ENCODE measurements at regions not wholly inside any gene's neighbourhood (a gene's known extent, or its start where the extent isn't known, plus 50 kb on each side); places are given as distances from the start of the nearest gene placed in this dataset.

DNA sequence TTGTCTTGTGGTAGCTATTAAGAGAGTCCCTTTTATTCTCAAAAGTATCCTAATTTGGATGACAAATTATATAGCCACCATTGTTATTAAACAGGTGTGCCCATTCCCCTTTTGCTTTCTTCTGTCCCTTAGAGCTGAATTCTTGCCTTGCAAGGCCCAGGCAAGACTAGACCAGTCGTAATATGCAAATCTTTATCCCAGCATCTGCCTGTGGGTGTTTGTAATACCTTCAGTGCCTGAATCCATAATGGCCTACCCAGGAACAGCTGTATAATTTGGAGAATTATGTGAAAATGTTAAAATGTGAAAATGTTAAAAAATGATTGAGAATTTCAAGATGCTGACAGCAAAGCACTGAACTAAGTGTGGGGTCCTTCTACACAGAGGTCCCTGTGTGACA lies 403.0 kb upstream of the RBMS3 start:
- no peak for DNase-seq (ENCODE audit: low spot score in 2 of 2)
- TF ChIP-seq, protein P1, sequence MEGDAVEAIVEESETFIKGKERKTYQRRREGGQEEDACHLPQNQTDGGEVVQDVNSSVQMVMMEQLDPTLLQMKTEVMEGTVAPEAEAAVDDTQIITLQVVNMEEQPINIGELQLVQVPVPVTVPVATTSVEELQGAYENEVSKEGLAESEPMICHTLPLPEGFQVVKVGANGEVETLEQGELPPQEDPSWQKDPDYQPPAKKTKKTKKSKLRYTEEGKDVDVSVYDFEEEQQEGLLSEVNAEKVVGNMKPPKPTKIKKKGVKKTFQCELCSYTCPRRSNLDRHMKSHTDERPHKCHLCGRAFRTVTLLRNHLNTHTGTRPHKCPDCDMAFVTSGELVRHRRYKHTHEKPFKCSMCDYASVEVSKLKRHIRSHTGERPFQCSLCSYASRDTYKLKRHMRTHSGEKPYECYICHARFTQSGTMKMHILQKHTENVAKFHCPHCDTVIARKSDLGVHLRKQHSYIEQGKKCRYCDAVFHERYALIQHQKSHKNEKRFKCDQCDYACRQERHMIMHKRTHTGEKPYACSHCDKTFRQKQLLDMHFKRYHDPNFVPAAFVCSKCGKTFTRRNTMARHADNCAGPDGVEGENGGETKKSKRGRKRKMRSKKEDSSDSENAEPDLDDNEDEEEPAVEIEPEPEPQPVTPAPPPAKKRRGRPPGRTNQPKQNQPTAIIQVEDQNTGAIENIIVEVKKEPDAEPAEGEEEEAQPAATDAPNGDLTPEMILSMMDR (IDR thresholded peaks at IDR 0.05) = no peak
- intact Hi-C loops (cut with DNase I) = no loop called here
- Histone ChIP-seq H3K4me1 (no peaks in the 10 kb centered on the region), H3K9me3 (no peaks in the 10 kb centered on the region), H3K27me3 (no peaks in the 10 kb centered on the region), H3K36me3 (no peaks in the 10 kb centered on the region), H3K27ac (no peak overlapping the region), H3K4me3 (no peak overlapping the region)

DNA sequence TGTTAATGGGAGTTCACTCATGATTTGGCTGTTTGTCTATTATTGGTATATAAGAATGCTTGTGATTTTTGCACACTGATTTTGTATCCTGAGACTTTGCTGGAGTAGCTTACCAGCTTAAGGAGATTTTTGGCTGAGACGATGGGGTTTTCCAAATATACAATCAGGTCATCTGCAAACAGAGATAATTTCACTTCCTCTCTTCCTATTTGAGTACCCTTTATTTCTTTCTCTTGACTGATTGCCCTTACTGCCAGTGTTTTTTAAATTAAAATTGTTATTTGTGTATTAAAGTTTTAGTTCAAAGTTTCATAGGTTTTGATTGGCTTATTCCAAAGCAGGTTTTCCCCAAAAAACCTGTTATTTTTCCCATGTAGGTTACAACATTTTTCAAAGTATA lies 390.5 kb upstream of the RBMS3 start:
- H3K4me1 ChIP-seq = no peaks in the 10 kb centered on the region
- no peaks in the 10 kb centered on the region for H3K36me3 ChIP-seq
- TF ChIP-seq, protein P1 (IDR thresholded peaks at IDR 0.05) = no peak
- intact Hi-C loops (cut with DNase I) = no loop called here
- H3K27ac ChIP-seq = no peak overlapping the region
- no peaks in the 10 kb centered on the region for H3K9me3 ChIP-seq
- H3K4me3 ChIP-seq = no peak overlapping the region
- no peaks in the 10 kb centered on the region for H3K27me3 ChIP-seq
- no peak for DNase-seq (ENCODE audit: low spot score in 2 of 2)

DNA sequence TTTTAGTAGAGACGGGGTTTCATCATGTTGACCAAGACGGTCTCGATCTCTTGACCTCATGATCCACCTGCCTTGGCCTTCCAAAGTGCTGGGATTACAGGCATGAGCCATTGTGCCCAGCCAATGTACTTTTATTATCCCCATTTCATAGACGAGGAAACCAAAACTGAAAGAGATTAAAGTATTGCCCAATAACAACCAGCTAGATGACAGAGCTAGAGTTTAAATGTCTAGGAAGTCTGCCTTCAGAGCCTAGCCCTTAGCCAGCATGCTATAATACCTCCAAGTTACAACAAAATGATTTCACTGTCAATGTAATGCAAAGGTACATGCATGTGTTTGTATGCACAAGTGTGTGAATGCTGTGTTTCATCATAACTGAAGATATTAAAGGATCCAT lies 389.4 kb upstream of the RBMS3 start:
- no peaks in the 10 kb centered on the region for H3K27me3 ChIP-seq
- H3K27ac ChIP-seq = no peak overlapping the region
- no peaks in the 10 kb centered on the region for H3K36me3 ChIP-seq
- DNase-seq (ENCODE audit: low spot score in 2 of 2) = no peak
- intact Hi-C loops (cut with DNase I) = no loop called here
- no peaks in the 10 kb centered on the region for H3K9me3 ChIP-seq
- no peaks in the 10 kb centered on the region for H3K4me1 ChIP-seq
- H3K4me3 ChIP-seq = no peak overlapping the region
- TF ChIP-seq, protein P1 (IDR thresholded peaks at IDR 0.05) = no peak

DNA sequence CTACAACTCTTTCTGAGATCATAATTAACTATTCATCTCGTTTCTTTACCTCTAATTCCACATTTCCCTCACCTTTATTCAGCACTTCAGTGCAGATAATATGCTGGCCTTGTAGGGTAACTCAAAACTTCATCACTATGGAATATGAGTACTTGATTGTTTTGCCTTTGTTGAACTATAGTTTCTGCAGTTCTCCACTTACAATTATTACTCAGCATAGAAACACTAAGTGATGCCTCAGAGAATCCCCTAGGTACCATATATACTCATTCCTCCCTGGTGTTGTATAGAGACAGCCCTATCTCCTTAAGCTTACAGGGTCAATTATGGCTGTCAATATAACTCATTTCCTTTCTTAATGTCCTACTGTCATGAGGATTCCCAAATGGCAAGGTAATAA lies 380.6 kb upstream of the RBMS3 start:
- intact Hi-C loops (cut with DNase I) = no loop called here
- TF ChIP-seq, protein P1 (IDR thresholded peaks at IDR 0.05) = no peak

DNA sequence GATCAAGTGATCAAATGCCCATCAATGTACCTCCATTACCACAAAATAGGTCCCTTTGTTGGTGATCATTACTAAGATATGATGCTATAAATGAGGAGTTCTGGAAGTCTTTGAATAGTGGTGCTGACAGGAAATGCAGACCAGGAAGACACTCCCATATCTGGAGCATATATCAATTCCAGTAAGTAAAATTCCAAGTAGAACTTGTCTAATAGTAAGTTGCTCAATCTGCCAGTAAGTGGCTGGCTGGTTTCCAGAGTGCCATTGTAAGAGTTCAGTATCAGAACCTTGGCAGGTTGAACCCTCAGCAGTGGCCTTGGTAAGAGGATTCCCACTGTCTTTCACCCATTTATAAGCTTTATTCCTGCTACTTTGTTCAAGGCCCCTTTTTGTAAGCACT lies 379.9 kb upstream of the RBMS3 start:
- Histone ChIP-seq H3K36me3 (no peaks in the 10 kb centered on the region), H3K9me3 (no peaks in the 10 kb centered on the region), H3K4me3 (no peak overlapping the region), H3K4me1 (no peaks in the 10 kb centered on the region), H3K27me3 (no peaks in the 10 kb centered on the region), H3K27ac (no peak overlapping the region)
- no peak for DNase-seq (ENCODE audit: low spot score in 2 of 2)
- TF ChIP-seq, protein P1 (IDR thresholded peaks at IDR 0.05) = no peak
- intact Hi-C loops (cut with DNase I) = no loop called here

More for the DNA sequence above, 380.6 kb upstream of the RBMS3 start:
- Histone ChIP-seq H3K9me3 (no peaks in the 10 kb centered on the region), H3K4me3 (no peak overlapping the region), H3K27ac (no peak overlapping the region), H3K4me1 (no peaks in the 10 kb centered on the region), H3K27me3 (no peaks in the 10 kb centered on the region), H3K36me3 (no peaks in the 10 kb centered on the region)
- DNase-seq (ENCODE audit: low spot score in 2 of 2) = no peak

DNA sequence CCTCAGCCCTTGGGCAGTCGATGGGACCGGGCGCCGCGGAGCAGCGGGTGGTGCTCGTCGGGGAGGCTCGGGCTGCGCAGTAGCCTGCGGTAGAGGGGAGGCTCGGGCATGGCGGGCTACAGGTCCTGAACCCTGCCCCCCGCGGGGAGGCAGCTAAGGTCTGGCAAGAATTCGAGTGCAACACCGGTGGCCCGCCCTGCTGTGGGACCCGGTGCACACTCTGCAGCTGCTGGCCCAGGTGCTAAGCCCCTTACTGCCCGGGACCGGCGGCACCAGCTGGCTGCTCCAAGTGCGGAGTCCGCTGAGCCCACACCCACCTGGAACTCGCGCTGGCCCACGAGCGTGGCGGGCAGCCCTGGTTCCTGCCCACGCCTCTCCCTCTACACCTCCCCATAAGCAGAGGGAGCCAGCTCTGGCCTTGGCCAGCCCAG lies 377.7 kb upstream of the RBMS3 start:
- intact Hi-C loops (cut with DNase I) = no loop called here
- TF ChIP-seq, protein P1 (IDR thresholded peaks at IDR 0.05) = no peak
- no peak for DNase-seq (ENCODE audit: low spot score in 2 of 2)
- Histone ChIP-seq H3K36me3 (no peaks in the 10 kb centered on the region), H3K9me3 (no peaks in the 10 kb centered on the region), H3K27ac (no peak overlapping the region), H3K4me1 (no peaks in the 10 kb centered on the region), H3K27me3 (no peaks in the 10 kb centered on the region), H3K4me3 (no peak overlapping the region)

Data from ascending aorta (tissue), 2 donors.